C4-2B (cell line): ENCODE measurements at regions not wholly inside any gene's neighbourhood (a gene's known extent, or its start where the extent isn't known, plus 50 kb on each side); places are given as distances from the start of the nearest gene placed in this dataset.

ENCODE experiments used
- ZFX ChIP-seq: fragments of 450-650 bp; IDR thresholded peaks from 2 replicates; pipeline ENCODE4 v1.6.1; 2017
- TF ChIP-seq, protein P1 (sequence below): fragments of 450-650 bp; conservative IDR thresholded peaks from 2 replicates; pipeline ENCODE4 v1.5.1; 2017; ENCODE audit warnings: mild to moderate bottlenecking

DNA sequence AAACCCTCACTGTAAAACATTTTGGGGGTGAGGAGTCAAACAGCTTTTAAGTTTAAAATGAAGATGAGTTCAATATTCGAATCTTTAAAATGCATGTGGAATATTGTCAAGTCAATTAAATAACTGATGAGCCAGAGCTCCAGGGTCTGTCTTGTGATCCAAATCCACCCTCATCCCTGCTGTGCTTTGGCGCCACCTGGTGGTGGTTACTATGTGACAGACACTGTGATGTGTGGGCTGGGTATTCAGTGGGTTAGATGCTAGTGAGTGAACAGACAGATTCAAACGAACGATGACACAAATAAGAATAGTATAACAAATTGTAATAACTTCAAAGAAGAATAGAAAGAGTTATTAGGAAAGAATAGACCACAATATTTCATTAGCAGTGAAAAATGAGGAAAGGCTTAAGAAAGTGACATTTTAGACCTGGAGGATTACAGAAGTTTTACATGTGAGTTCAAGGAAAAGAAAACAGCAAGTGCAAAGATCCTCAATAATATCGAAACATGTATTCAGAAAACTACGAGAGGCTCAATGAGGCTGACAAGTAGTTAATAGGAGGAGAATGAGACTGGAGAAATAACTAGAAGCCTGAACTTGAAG is 51.4 kb upstream of the CHSY3 start:
- TF ChIP-seq, protein P1, sequence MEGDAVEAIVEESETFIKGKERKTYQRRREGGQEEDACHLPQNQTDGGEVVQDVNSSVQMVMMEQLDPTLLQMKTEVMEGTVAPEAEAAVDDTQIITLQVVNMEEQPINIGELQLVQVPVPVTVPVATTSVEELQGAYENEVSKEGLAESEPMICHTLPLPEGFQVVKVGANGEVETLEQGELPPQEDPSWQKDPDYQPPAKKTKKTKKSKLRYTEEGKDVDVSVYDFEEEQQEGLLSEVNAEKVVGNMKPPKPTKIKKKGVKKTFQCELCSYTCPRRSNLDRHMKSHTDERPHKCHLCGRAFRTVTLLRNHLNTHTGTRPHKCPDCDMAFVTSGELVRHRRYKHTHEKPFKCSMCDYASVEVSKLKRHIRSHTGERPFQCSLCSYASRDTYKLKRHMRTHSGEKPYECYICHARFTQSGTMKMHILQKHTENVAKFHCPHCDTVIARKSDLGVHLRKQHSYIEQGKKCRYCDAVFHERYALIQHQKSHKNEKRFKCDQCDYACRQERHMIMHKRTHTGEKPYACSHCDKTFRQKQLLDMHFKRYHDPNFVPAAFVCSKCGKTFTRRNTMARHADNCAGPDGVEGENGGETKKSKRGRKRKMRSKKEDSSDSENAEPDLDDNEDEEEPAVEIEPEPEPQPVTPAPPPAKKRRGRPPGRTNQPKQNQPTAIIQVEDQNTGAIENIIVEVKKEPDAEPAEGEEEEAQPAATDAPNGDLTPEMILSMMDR = peak; percentile 98
- no peak for TF ChIP-seq ZFX
